GM12891 (cell line): ENCODE measurements at regions not wholly inside any gene's neighbourhood (a gene's known extent, or its start where the extent isn't known, plus 50 kb on each side); places are given as distances from the start of the nearest gene placed in this dataset.

ENCODE experiments used
- POLR2A ChIP-seq: IDR thresholded peaks from 2 replicates; pipeline ENCODE4 v1.6.1; 2011; ENCODE audit warnings: low read depth, low read length, control low read depth
- POLR2AphosphoS5 ChIP-seq: IDR thresholded peaks from 2 replicates; pipeline ENCODE4 v1.6.1; 2011; ENCODE audit warnings: low read depth, low read length, control low read depth

DNA sequence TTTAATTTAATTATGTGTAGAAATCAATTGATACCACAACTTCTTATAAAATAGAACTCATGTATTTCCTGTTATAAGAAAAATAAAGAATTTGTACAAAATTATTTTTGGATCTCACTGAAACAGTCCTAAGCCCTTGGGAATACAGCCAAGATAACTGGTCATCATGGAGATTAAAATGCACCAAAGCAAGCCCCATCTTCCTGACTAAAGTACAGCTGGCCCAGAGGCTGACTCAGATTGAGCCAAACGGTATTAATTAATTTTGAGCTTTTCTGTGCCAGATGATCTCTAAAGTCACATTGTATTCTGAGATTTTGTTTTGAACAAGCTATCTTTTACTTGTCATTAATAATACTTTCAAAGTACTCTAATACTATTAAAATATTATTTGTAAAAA lies 978.5 kb downstream of the TBC1D32 start:
- TF ChIP-seq POLR2AphosphoS5 (no peak), POLR2A (no peak)
